HCT116 (cell line): ENCODE measurements at regions not wholly inside any gene's neighbourhood (a gene's known extent, or its start where the extent isn't known, plus 50 kb on each side); places are given as distances from the start of the nearest gene placed in this dataset.

ENCODE experiments used
- ATAC-seq: fragments of 200-7000 bp; cut with Tn5 transposase; 2 replicates; pipeline ENCODE4 v1.9.1; 2020; ENCODE audit warnings: mild to moderate bottlenecking, moderate library complexity
- BruUV-seq: library from RNA; stranded (reverse); fragments of 400-500 nt; replicated peaks from 2 replicates; lab custom pipeline; 2021; lab: Mats Ljungman, UMichigan
- CTCF ChIA-PET: fragments of 300-600 bp; sonication (Branson Sonifier 250); formaldehyde crosslinking; loops from one replicate; lab custom pipeline; 2021; ENCODE audit warnings: antibody characterized with exemption; lab: Charles Lee
- POLR2A ChIA-PET: fragments of 300-600, 350-600 bp; sonication (Branson Sonifier 250); formaldehyde crosslinking; loops from one replicate; lab custom pipeline; 2021; ENCODE audit warnings: antibody characterized with exemption; lab: Charles Lee
- RAD21 ChIA-PET, 2 experiments: fragments of 300-600 bp; sonication (Branson Sonifier 250); formaldehyde crosslinking; loops; one replicate each; lab custom pipeline; 2023; ENCODE audit warnings: low total read pairs in 2 of 2; ENCODE audit not compliant: uncharacterized antibody in 2 of 2, unreplicated experiment in 2 of 2, low non-redundant PET in 1 of 2; lab: Charles Lee
- DNase-seq: peaks from one replicate; pipeline ENCODE4 v3.0.0-alpha.2; 2010; ENCODE audit warnings: low read depth, low spot score
- H2AFZ ChIP-seq: fragments of 200-600 bp; shearing (Covaris generic), sonication (generic); 2 replicates; pipeline ENCODE4 v1.6.1; 2017; ENCODE audit warnings: low read depth, mixed run types, mixed read lengths, antibody characterized with exemption, low read length; ENCODE audit not compliant: poor library complexity, severe bottlenecking
- H3K27ac ChIP-seq: 2 replicates; pipeline ENCODE4 v1.5.1; 2012; ENCODE audit warnings: low read depth, low read length
- H3K27me3 ChIP-seq: fragments of 200-600 bp; sonication (generic); 2 replicates; pipeline ENCODE4 v1.6.1; 2016; ENCODE audit warnings: mixed run types, low read length, mixed read lengths; ENCODE audit not compliant: insufficient read depth
- H3K36me3 ChIP-seq, 2 experiments: fragments of 200-500 bp in 1 of 2; fragments of 200-600 bp in 1 of 2; sonication (Bioruptor generic) in 1 of 2; sonication (generic) in 1 of 2; 2 replicates each; pipeline versions ENCODE4 v1.5.1 to v1.6.1; 2014 to 2016; ENCODE audit warnings: low read length in 2 of 2, inconsistent platforms in 1 of 2, mixed read lengths in 1 of 2, mixed run types in 1 of 2; ENCODE audit not compliant: insufficient read depth in 2 of 2, control insufficient read depth in 1 of 2
- H3K4me1 ChIP-seq, 2 experiments: fragments of 200-600 bp in 1 of 2; sonication (generic) in 1 of 2; 2 replicates each; pipeline versions ENCODE4 v1.5.1 to v1.6.1; 2012 to 2017; ENCODE audit warnings: low read length in 2 of 2, inconsistent platforms in 1 of 2, mild to moderate bottlenecking in 1 of 2, mixed read lengths in 1 of 2, mixed run types in 1 of 2, moderate library complexity in 1 of 2; ENCODE audit not compliant: insufficient read depth in 2 of 2, control insufficient read depth in 1 of 2
- H3K4me2 ChIP-seq: fragments of 200-600 bp; sonication (generic); 2 replicates; pipeline ENCODE4 v1.6.1; 2017; ENCODE audit warnings: mixed run types, low read length, mixed read lengths
- H3K4me3 ChIP-seq, 2 experiments: fragments of 200-600 bp in 1 of 2; sonication (generic) in 1 of 2; replicated peaks in 1 of 2; 2 replicates each; pipeline ENCODE4 v1.5.1; 2011 to 2016; ENCODE audit warnings: low read length in 2 of 2, control low read depth in 1 of 2, low read depth in 1 of 2, mild to moderate bottlenecking in 1 of 2, mixed read lengths in 1 of 2, mixed run types in 1 of 2
- H3K79me2 ChIP-seq: fragments of 200-600 bp; sonication (generic); 2 replicates; pipeline ENCODE4 v1.6.1; 2017; ENCODE audit warnings: mild to moderate bottlenecking, mixed run types, low read length, moderate library complexity, mixed read lengths; ENCODE audit not compliant: insufficient read depth
- H3K9ac ChIP-seq: fragments of 200-600 bp; sonication (generic); 2 replicates; pipeline ENCODE4 v1.6.1; 2016; ENCODE audit warnings: low read length, mixed read lengths
- H3K9me2 ChIP-seq: fragments of 200-600 bp; sonication (generic), shearing (Covaris generic); 2 replicates; pipeline ENCODE4 v1.6.1; 2017; ENCODE audit warnings: mixed run types, mild to moderate bottlenecking, moderate library complexity; ENCODE audit not compliant: insufficient read depth
- H3K9me3 ChIP-seq, 2 experiments: fragments of 200-500 bp in 1 of 2; fragments of 200-600 bp in 1 of 2; sonication (Bioruptor generic) in 1 of 2; sonication (generic) in 1 of 2; 2 replicates each; pipeline ENCODE4 v1.6.1; 2014 to 2017; ENCODE audit warnings: low read length in 2 of 2, mixed read lengths in 2 of 2, inconsistent platforms in 1 of 2, low read depth in 1 of 2, mild to moderate bottlenecking in 1 of 2, mixed run types in 1 of 2, moderate library complexity in 1 of 2; ENCODE audit not compliant: control insufficient read depth in 1 of 2, insufficient read depth in 1 of 2
- H4K20me1 ChIP-seq: fragments of 200-600 bp; sonication (generic), shearing (Covaris generic); 2 replicates; pipeline ENCODE4 v1.6.1; 2017; ENCODE audit warnings: mixed run types, mild to moderate bottlenecking, moderate library complexity; ENCODE audit not compliant: insufficient read depth
- ATF3 ChIP-seq: IDR thresholded peaks from 2 replicates; pipeline ENCODE4 v1.6.1; 2012
- CBX3 ChIP-seq: IDR thresholded peaks from 2 replicates; pipeline ENCODE4 v1.6.1; 2012; ENCODE audit warnings: low read depth
- CEBPB ChIP-seq: IDR thresholded peaks from 2 replicates; pipeline ENCODE4 v1.6.1; 2012; ENCODE audit warnings: low read depth
- CTCF ChIP-seq, 3 experiments: fragments of 200-600 bp in 1 of 3; sonication (generic) in 1 of 3; IDR thresholded peaks in 2 of 3; conservative IDR thresholded peaks in 1 of 3; 2 replicates each; pipeline ENCODE4 v1.5.1; 2012 to 2017; ENCODE audit warnings: low read depth in 2 of 3, low read length in 2 of 3, antibody characterized with exemption in 1 of 3, borderline replicate concordance in 1 of 3, control low read depth in 1 of 3, mild to moderate bottlenecking in 1 of 3, mixed read lengths in 1 of 3, mixed run types in 1 of 3, moderate library complexity in 1 of 3; ENCODE audit not compliant: insufficient read depth in 1 of 3
- EGR1 ChIP-seq: IDR thresholded peaks from 2 replicates; pipeline ENCODE4 v1.6.1; 2012; ENCODE audit warnings: low read depth
- ELF1 ChIP-seq: IDR thresholded peaks from 2 replicates; pipeline ENCODE4 v1.6.1; 2012; ENCODE audit warnings: low read depth, borderline replicate concordance
- EZH2phosphoT487 ChIP-seq: fragments of 200-600 bp; IDR thresholded peaks from 2 replicates; pipeline ENCODE4 v1.6.1; 2018; ENCODE audit warnings: antibody characterized with exemption, borderline replicate concordance
- FOSL1 ChIP-seq: IDR thresholded peaks from 2 replicates; pipeline ENCODE4 v1.6.1; 2012; ENCODE audit warnings: low read depth
- MAX ChIP-seq: IDR thresholded peaks from 2 replicates; pipeline ENCODE4 v1.6.1; 2012
- POLR2A ChIP-seq: IDR thresholded peaks from 2 replicates; pipeline ENCODE4 v1.7.0; 2011; ENCODE audit warnings: borderline replicate concordance; ENCODE audit not compliant: insufficient read depth, insufficient read length; ENCODE audit errors: extremely low read depth
- POLR2AphosphoS5 ChIP-seq: IDR thresholded peaks from 2 replicates; pipeline ENCODE4 v1.6.1; 2011; ENCODE audit warnings: mild to moderate bottlenecking, low read depth, low read length, moderate library complexity
- RAD21 ChIP-seq: IDR thresholded peaks from 2 replicates; pipeline ENCODE4 v1.6.1; 2012; ENCODE audit warnings: low read depth, mild to moderate bottlenecking
- REST ChIP-seq: IDR thresholded peaks from 2 replicates; pipeline ENCODE4 v1.6.1; 2012; ENCODE audit warnings: low read depth
- SP1 ChIP-seq: IDR thresholded peaks from 2 replicates; pipeline ENCODE4 v1.6.1; 2012; ENCODE audit warnings: low read depth
- SRF ChIP-seq: IDR thresholded peaks from 2 replicates; pipeline ENCODE4 v1.6.1; 2012; ENCODE audit warnings: low read depth
- TCF7L2 ChIP-seq: IDR thresholded peaks from 2 replicates; pipeline ENCODE4 v1.7.0; 2011; ENCODE audit warnings: borderline replicate concordance, inconsistent platforms; ENCODE audit not compliant: insufficient read depth, insufficient read length; ENCODE audit errors: extremely low read depth
- YY1 ChIP-seq: IDR thresholded peaks from 2 replicates; pipeline ENCODE4 v1.6.1; 2011; ENCODE audit warnings: low read length, low read depth, moderate library complexity, mild to moderate bottlenecking; ENCODE audit not compliant: insufficient replicate concordance; ENCODE audit errors: extremely low read depth
- ZBTB33 ChIP-seq: IDR thresholded peaks from 2 replicates; pipeline ENCODE4 v1.6.1; 2011; ENCODE audit warnings: mild to moderate bottlenecking, low read length, moderate library complexity; ENCODE audit not compliant: insufficient replicate concordance; ENCODE audit errors: extremely low read depth
- ZFX ChIP-seq: fragments of 450-650 bp; IDR thresholded peaks from 2 replicates; pipeline ENCODE4 v1.6.1; 2017
- ZNF274 ChIP-seq: fragments of 200-500 bp; sonication (Bioruptor generic); IDR thresholded peaks from 2 replicates; pipeline ENCODE4 v1.6.1; 2014; ENCODE audit warnings: mild to moderate bottlenecking, low read depth, low read length, inconsistent platforms
- intact Hi-C: fragments of 100-400 bp; cut with micrococcal nuclease; formaldehyde crosslinking; loops from 2 replicates; pipeline ENCODE4 v1.10.0; 2022

- DNase-seq (no peak), ATAC-seq (no peak)
- H3K9me3 ChIP-seq = no peaks in the 10 kb centered on the region
- no peak overlapping the region for H3K27ac ChIP-seq
- H3K36me3 ChIP-seq = no peaks in the 10 kb centered on the region
- intact Hi-C loops = no loop called here
- no peak overlapping the region for H3K9ac ChIP-seq
- TF ChIP-seq SP1 (no peak), ZFX (no peak), SRF (no peak), EGR1 (no peak), FOSL1 (no peak), REST (no peak), ATF3 (no peak), POLR2AphosphoS5 (no peak), ZNF274 (no peak), POLR2A (no peak), CBX3 (no peak), CTCF (IDR thresholded peaks at IDR 0.05 in 2 of 3, conservative IDR thresholded peaks at IDR 0.05 in 1 of 3; ENCODE audit: borderline replicate concordance in 1 of 3, insufficient read depth in 1 of 3, low read depth in 2 of 3, low read length in 2 of 3) (no peak), ZBTB33 (no peak), CEBPB (no peak), RAD21 (no peak), MAX (no peak), YY1 (no peak), TCF7L2 (no peak), EZH2phosphoT487 (no peak), ELF1 (no peak)
- no peak overlapping the region for H3K4me3 ChIP-seq
- no peak overlapping the region for H3K4me2 ChIP-seq
- H3K79me2 ChIP-seq = no peaks in the 10 kb centered on the region
- H2AFZ ChIP-seq = no peak overlapping the region
- CTCF ChIA-PET = no interaction called here
- no peaks in the 10 kb centered on the region for H3K4me1 ChIP-seq
- no peaks in the 10 kb centered on the region; the same call in 1 of the 2 replicates for H3K9me2 ChIP-seq
- BruUV-seq = no TSS peak
- no peaks in the 10 kb centered on the region for H3K27me3 ChIP-seq
- RAD21 ChIA-PET = no interaction called here
- H4K20me1 ChIP-seq = no peaks in the 10 kb centered on the region
- POLR2A ChIA-PET = no interaction called here
Measured at GRCh38 chr6:145420599-145420998, 314.7 kb downstream of the EPM2A start.
